ENCODE measurements at regions not wholly inside any gene's neighbourhood (a gene's known extent, or its start where the extent isn't known, plus 50 kb on each side); places are given as distances from the start of the nearest gene placed in this dataset.

DNA sequence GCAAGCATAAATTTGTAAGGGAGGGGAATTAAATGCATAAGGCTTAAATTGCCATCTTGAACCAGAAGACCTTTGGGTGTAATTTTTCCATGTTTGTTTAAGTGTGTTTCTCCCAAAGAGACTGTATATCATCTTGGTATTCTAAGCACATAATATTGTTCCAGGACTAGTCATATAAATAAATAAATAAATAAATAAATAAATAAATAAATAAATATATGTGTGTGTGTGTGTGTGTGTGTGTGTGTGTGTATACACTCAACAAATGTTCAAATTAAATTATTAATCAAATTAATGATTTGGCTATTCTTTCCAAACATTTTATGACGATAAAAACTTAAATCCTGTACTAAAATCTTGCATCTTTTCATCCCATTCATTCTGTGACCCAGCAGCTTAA lies 867.8 kb upstream of the KLHL29 start:
- DNase-seq (ENCODE audit: low read depth, low spot score): no peak
- no peak overlapping the region for H3K4me3 ChIP-seq (ENCODE audit: low read depth, low read length)
- ChIA-PET POLR2A (no interaction called here), CTCF (no interaction called here)
- TF ChIP-seq, protein P1, sequence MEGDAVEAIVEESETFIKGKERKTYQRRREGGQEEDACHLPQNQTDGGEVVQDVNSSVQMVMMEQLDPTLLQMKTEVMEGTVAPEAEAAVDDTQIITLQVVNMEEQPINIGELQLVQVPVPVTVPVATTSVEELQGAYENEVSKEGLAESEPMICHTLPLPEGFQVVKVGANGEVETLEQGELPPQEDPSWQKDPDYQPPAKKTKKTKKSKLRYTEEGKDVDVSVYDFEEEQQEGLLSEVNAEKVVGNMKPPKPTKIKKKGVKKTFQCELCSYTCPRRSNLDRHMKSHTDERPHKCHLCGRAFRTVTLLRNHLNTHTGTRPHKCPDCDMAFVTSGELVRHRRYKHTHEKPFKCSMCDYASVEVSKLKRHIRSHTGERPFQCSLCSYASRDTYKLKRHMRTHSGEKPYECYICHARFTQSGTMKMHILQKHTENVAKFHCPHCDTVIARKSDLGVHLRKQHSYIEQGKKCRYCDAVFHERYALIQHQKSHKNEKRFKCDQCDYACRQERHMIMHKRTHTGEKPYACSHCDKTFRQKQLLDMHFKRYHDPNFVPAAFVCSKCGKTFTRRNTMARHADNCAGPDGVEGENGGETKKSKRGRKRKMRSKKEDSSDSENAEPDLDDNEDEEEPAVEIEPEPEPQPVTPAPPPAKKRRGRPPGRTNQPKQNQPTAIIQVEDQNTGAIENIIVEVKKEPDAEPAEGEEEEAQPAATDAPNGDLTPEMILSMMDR (IDR thresholded peaks at IDR 0.05; ENCODE audit: insufficient read depth, low read length, missing control alignments): no peak

DNA sequence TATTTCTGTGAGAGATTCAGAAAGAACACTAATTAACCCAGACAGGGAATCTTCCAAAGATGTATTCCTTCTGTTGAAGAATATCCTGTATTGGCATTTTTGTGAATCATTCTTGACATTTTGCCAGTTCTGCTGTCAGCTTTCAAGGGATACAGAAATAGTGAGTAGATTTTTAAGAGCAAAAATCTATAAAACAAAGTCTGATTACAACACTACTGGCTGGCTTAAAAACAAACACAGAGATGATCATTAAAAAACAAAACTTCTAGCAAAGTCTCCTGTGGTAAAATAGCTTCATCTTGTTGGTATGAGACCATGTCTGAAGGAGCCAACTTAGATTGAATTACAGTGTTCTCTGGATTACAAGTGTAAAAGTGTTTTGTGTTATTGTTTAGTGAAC lies 866.3 kb upstream of the KLHL29 start:
- TF ChIP-seq, protein P1 (IDR thresholded peaks at IDR 0.05; ENCODE audit: insufficient read depth, low read length, missing control alignments): no peak
- DNase-seq (ENCODE audit: low read depth, low spot score): no peak
- POLR2A ChIA-PET: no interaction called here
- CTCF ChIA-PET: no interaction called here
- H3K4me3 ChIP-seq (ENCODE audit: low read depth, low read length): no peak overlapping the region

DNA sequence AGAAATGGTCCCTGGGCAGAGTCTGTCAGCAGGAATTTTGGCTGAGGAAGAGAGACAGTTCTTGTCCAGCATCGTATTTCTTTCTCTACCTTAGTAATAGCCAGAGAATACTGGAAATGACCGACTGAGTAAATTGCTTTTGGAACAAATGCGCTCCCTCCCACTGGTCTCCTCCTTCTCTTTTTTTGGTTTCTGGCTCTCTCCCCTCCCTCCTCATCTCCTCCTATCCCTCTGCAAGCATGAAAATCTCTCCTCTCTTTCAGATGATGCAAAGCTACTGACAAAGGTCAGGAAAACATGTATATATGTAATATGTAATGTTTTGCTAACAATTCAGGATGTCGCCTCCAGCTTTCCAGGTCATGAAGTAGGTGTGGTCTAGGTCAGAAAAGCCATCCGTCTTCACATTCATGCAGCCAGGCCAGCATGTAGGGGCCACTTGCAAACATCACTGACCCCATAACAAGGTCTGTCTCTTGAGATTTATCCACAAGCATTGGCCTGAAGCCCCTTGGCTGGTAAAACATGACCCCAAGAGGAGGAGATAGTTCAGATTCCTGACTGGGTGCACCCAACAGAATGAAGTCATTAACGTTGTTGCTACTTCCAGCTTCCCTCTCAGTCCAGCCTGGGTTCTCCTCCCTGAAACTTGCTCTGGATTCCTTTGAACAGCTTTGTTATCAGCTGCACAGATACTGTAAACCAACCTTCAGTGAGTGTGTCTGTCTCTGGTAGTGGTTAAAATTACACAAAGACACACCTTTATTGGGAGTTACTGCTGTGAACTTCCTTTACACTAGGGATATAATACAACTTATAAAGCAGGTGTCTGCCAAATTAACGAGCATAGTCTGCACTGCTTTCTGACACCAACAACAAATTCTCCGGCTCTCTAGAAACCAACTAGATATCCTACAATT lies 864.4 kb upstream of the KLHL29 start:
- ChIA-PET POLR2A (no interaction called here), CTCF (no interaction called here)
- TF ChIP-seq, protein P1 (IDR thresholded peaks at IDR 0.05; ENCODE audit: insufficient read depth, low read length, missing control alignments): no peak
- DNase-seq (ENCODE audit: low read depth, low spot score): no peak
- no peak overlapping the region for H3K4me3 ChIP-seq (ENCODE audit: low read depth, low read length)

DNA sequence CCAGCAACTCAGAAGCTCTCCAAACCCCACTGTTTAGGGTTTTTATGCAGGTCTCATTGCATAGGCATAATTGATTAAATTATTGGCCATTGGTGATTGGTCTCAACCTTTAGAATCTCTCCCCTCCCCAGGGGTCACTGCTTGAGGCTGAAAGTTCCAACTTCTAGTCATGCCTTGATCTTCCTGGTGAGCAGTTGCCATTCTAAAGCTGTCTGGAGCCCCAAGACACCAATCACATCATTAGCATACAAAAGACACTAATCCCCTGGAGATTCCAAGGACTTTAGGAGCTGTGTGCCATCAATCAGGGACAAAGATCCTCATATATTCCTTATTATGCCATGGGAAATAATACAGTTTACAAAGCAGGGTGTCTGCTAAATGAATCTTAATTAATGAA lies 863.4 kb upstream of the KLHL29 start:
- POLR2A ChIA-PET: no interaction called here
- TF ChIP-seq, protein P1 (IDR thresholded peaks at IDR 0.05; ENCODE audit: insufficient read depth, low read length, missing control alignments): no peak
- CTCF ChIA-PET: no interaction called here
- DNase-seq (ENCODE audit: low read depth, low spot score): no peak
- no peak overlapping the region for H3K4me3 ChIP-seq (ENCODE audit: low read depth, low read length)

DNA sequence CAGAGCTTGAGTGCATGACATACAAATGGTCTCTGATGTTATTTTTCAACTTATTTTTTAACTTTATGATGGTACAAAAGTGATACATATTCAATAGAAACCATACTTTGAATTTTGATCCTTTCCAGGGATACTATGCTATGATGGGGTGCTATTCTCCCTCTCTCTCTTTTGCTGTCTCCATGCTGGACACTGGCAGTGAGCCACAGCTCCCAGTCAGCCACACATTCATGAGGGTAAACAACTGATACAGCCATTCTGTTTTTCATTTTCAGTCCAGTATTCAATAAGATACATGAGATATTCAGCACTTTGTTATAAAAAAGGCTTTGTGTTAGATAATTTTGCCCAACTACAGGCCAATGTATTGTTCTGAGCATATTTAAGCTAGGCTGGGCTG lies 859.3 kb upstream of the KLHL29 start:
- CTCF ChIA-PET: no interaction called here
- TF ChIP-seq, protein P1 (IDR thresholded peaks at IDR 0.05; ENCODE audit: insufficient read depth, low read length, missing control alignments): no peak
- no peak overlapping the region for H3K4me3 ChIP-seq (ENCODE audit: low read depth, low read length)
- DNase-seq (ENCODE audit: low read depth, low spot score): no peak
- POLR2A ChIA-PET: no interaction called here

DNA sequence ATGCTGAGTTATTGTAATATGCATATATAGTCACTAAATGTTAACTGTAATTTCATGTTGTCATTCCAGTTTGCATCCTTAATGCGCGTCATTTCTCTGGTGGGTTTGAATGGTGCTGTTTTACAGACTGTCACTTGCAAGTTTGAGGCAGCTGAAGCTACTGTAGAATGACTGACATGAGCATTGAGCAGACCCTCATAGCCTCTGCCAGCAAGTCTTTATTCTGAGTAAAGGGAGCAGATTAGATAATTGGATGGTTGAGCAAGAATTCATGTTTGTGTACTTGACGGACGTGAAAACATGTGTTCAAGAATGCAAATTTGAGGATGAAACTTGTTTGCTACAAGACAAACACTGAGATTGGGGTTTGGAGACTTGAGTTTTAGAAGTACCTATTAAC lies 854.8 kb upstream of the KLHL29 start:
- TF ChIP-seq, protein P1 (IDR thresholded peaks at IDR 0.05; ENCODE audit: insufficient read depth, low read length, missing control alignments): no peak
- ChIA-PET POLR2A (no interaction called here), CTCF (no interaction called here)
- no peak for DNase-seq (ENCODE audit: low read depth, low spot score)
- no peak overlapping the region for H3K4me3 ChIP-seq (ENCODE audit: low read depth, low read length)

All from AG04449 (cell line).